ENCODE measurements at regions not wholly inside any gene's neighbourhood (a gene's known extent, or its start where the extent isn't known, plus 50 kb on each side); places are given as distances from the start of the nearest gene placed in this dataset.

GRCh38 chr7:89607792-89608191, 546.5 kb upstream of the STEAP1 start:
- no peak for TF ChIP-seq POLR2A (IDR thresholded peaks at IDR 0.05)
- TF ChIP-seq, protein P1, sequence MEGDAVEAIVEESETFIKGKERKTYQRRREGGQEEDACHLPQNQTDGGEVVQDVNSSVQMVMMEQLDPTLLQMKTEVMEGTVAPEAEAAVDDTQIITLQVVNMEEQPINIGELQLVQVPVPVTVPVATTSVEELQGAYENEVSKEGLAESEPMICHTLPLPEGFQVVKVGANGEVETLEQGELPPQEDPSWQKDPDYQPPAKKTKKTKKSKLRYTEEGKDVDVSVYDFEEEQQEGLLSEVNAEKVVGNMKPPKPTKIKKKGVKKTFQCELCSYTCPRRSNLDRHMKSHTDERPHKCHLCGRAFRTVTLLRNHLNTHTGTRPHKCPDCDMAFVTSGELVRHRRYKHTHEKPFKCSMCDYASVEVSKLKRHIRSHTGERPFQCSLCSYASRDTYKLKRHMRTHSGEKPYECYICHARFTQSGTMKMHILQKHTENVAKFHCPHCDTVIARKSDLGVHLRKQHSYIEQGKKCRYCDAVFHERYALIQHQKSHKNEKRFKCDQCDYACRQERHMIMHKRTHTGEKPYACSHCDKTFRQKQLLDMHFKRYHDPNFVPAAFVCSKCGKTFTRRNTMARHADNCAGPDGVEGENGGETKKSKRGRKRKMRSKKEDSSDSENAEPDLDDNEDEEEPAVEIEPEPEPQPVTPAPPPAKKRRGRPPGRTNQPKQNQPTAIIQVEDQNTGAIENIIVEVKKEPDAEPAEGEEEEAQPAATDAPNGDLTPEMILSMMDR (IDR thresholded peaks at IDR 0.05) = no peak
- TF ChIP-seq EP300 (IDR thresholded peaks at IDR 0.05) = no peak
